ENCODE measurements at regions not wholly inside any gene's neighbourhood (a gene's known extent, or its start where the extent isn't known, plus 50 kb on each side); places are given as distances from the start of the nearest gene placed in this dataset.
"Not testable (repeated sequence)": the region's sequence is repeated elsewhere in the genome, so short reads cannot be mapped to it uniquely, and the experiment has no call there.

DNA sequence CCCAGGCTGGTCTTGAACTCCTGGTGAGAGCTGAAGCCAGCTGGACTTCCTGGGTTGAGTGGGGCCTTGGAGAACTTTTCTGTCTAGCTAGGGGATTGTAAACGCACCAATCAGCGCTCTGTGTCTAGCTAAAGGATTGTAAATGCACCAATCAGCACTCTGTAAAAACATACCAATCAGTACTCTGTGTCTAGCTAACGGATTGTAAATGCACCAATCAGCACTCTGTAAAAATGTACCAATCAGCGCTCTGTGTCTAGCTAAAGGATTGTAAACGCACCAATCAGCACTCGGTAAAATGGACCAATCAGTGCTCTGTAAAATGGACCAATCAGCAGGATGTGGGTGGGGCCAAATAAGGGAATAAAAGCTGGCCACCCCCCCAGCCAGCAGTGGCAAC lies 76.5 kb upstream of the RESF1 start:
- H3K27me3 ChIP-seq (ENCODE audit: control insufficient read depth, insufficient read depth); H3K4me3 ChIP-seq (ENCODE audit: low read length); DNase-seq; H3K27ac ChIP-seq (ENCODE audit: low read length); intact Hi-C loops (cut with DNase I); ATAC-seq; H3K4me1 ChIP-seq (ENCODE audit: control insufficient read depth, insufficient read depth, low read length); H3K9me3 ChIP-seq (ENCODE audit: control insufficient read depth, low read length): not testable (repeated sequence)
- 96% methylated on average over 6 of the region's 6 CpGs for WGBS

DNA sequence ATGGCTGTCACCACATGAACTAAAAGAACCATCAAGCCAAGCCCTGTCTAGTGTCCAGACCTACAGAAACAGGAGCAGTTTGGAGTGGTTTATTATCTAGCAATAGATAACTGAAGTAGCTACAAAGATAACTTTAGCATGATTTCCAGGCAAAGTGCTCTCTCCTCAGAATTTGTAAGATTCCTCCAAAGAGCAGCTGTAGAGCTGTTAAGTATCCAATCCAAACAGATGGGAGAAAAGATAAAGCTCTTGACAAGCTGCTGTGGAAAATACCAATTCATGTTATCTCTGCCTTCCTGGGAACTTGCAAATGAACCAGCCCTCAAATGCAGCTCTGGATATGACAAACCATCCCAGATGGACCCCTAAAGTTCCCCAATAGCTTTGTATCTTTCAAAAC lies 78.9 kb upstream of the RESF1 start:
- Histone ChIP-seq H3K4me1 (ENCODE audit: control insufficient read depth, insufficient read depth, low read length) (no peaks in the 10 kb centered on the region), H3K27me3 (ENCODE audit: control insufficient read depth, insufficient read depth) (no peaks in the 10 kb centered on the region), H3K27ac (ENCODE audit: low read length) (no peak overlapping the region), H3K9me3 (ENCODE audit: control insufficient read depth, low read length) (no peaks in the 10 kb centered on the region), H3K4me3 (ENCODE audit: low read length) (no peak overlapping the region)
- DNase-seq: no peak
- intact Hi-C loops (cut with DNase I): no loop called here
- ATAC-seq: no peak

DNA sequence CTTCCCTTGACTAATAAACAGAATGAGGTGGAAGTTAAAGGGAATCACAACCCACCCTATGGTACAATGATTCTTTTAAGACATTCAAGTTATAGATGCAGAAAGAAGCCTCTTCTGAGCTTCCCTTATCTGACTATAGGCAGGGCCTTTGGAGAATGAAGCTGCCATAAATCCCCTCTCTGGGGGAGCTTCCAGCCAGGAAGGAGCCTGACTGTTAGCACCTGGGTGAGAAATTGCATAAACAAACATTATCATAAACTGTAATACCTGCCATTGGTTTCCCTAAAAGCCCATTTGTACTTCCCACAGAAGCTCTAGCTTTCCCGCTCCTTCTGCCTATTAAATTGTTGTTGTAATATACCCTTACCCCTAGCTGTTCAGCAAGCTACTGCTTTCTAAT lies 81.3 kb upstream of the RESF1 start:
- Histone ChIP-seq H3K4me1 (ENCODE audit: control insufficient read depth, insufficient read depth, low read length) (no peaks in the 10 kb centered on the region), H3K27me3 (ENCODE audit: control insufficient read depth, insufficient read depth) (no peaks in the 10 kb centered on the region), H3K4me3 (ENCODE audit: low read length) (no peak overlapping the region), H3K9me3 (ENCODE audit: control insufficient read depth, low read length) (no peaks in the 10 kb centered on the region), H3K27ac (ENCODE audit: low read length) (no peak overlapping the region)
- WGBS: 98% methylated on average over 1 of the region's 1 CpG
- DNase-seq: no peak
- ATAC-seq: no peak
- intact Hi-C loops (cut with DNase I): no loop called here

DNA sequence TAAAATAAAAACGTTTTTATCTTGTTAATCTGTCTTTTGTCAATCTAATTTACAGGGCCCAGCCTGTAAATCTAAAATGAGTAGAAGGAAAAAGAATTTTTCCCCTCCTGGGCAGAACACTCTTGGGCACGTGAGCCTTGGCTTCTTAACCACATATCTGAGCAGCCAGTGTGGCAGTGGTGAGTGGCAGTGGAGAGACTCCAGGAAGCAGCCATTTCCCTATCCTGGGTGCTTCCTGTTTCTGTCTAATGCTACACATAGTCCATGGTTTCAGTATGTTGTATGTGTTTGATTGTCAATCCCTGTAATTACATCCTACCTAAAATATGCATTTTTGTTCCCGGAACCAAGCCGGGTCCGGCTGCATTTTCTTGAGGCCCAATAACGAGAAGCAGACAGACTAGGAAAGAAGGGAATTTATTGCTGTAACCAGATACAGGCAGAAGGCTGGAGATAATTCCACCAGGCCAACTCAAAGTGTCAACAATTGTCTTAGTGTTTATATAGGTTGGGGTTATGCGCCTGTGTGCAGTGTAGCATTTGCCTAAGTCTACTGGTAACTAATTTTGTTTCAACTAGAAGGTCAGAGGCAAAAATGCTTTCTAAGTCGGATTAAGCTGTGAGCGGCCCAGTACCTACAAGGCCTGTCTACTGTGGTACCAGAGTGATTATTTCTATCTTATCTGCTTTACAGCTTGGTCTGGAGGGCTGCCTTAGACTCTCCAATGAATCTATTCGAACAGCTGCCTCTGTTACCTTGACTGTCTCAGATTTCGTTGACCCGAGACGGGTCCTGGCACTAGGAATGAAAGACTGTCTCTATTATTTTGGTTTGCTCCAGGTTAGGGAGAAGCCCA lies 82.4 kb upstream of the RESF1 start:
- no peaks in the 10 kb centered on the region for H3K9me3 ChIP-seq (ENCODE audit: control insufficient read depth, low read length)
- no peak overlapping the region for H3K4me3 ChIP-seq (ENCODE audit: low read length)
- no peak for DNase-seq
- peak in 1 of 2 donors; percentile 54 for ATAC-seq
- intact Hi-C loops (cut with DNase I): no loop called here
- no peaks in the 10 kb centered on the region for H3K4me1 ChIP-seq (ENCODE audit: control insufficient read depth, insufficient read depth, low read length)
- no peaks in the 10 kb centered on the region for H3K27me3 ChIP-seq (ENCODE audit: control insufficient read depth, insufficient read depth)
- H3K27ac ChIP-seq (ENCODE audit: low read length): no peak overlapping the region
- 62% methylated on average over 13 of the region's 13 CpGs for WGBS

DNA sequence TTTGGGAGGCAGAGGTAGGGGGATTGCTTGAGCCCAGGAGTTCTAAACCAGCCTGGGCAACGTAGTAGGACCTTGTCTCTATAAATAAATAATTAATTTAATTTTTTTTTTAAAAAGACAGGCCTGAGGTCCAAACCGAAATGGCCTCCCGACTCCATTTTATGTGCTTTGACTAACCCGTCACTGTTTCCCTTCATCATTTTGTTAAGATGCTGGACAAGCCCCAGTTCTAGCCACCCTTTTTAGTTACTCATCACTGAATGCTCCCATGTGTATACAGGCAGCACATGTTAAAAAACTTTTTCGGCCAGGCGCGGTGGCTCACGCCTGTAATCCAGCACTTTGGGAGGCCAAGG lies 83.6 kb upstream of the RESF1 start:
- H3K9me3 ChIP-seq (ENCODE audit: control insufficient read depth, low read length): no peaks in the 10 kb centered on the region
- intact Hi-C loops (cut with DNase I): no loop called here
- no peak for DNase-seq
- WGBS: 87% methylated on average over 8 of the region's 8 CpGs
- H3K4me1 ChIP-seq (ENCODE audit: control insufficient read depth, insufficient read depth, low read length): no peaks in the 10 kb centered on the region
- ATAC-seq: no peak
- H3K27ac ChIP-seq (ENCODE audit: low read length): no peak overlapping the region
- no peaks in the 10 kb centered on the region for H3K27me3 ChIP-seq (ENCODE audit: control insufficient read depth, insufficient read depth)
- no peak overlapping the region for H3K4me3 ChIP-seq (ENCODE audit: low read length)

DNA sequence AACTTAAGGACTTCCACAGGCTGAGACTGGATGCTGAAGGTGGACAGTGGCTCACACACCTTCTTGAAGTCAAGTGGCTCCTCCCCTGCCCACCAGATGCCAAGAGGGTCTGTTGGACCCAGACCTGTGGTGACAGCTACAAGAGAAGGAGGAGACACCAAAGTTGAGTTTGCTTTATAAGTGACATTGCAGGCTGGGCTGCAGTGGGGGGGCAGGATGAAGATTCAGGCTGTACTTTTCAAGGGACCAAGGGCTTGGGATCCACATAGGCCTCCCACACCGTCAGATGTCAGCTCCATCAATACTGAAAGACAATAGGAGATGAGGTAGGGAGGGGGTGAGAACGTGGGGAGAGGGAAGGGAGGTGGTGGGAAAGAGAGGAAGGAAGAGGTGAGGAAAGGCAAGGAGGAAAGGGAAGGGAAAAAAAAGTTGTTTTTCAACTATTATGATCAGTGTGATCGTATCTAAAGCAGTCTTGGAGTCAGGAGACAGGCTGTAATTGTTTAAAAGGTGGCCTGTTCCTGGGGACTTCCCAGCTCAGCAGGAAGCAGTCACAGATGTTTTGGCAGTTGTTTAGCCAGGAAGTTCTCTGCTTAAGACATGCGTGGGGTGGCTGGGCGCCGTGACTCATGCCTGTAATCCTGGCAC lies 84.1 kb upstream of the RESF1 start:
- H3K27me3 ChIP-seq (ENCODE audit: control insufficient read depth, insufficient read depth): no peaks in the 10 kb centered on the region
- peak overlapping the region; percentile 65 for H3K27ac ChIP-seq (ENCODE audit: low read length)
- H3K4me3 ChIP-seq (ENCODE audit: low read length): no peak overlapping the region
- peak; percentile 75 to 94 for ATAC-seq
- no peaks in the 10 kb centered on the region for H3K4me1 ChIP-seq (ENCODE audit: control insufficient read depth, insufficient read depth, low read length)
- intact Hi-C loops (cut with DNase I): no loop called here
- 41% methylated on average over 6 of the region's 6 CpGs for WGBS
- no peaks in the 10 kb centered on the region for H3K9me3 ChIP-seq (ENCODE audit: control insufficient read depth, low read length)
- peak; percentile 29 to 67 (median 63) for DNase-seq

DNA sequence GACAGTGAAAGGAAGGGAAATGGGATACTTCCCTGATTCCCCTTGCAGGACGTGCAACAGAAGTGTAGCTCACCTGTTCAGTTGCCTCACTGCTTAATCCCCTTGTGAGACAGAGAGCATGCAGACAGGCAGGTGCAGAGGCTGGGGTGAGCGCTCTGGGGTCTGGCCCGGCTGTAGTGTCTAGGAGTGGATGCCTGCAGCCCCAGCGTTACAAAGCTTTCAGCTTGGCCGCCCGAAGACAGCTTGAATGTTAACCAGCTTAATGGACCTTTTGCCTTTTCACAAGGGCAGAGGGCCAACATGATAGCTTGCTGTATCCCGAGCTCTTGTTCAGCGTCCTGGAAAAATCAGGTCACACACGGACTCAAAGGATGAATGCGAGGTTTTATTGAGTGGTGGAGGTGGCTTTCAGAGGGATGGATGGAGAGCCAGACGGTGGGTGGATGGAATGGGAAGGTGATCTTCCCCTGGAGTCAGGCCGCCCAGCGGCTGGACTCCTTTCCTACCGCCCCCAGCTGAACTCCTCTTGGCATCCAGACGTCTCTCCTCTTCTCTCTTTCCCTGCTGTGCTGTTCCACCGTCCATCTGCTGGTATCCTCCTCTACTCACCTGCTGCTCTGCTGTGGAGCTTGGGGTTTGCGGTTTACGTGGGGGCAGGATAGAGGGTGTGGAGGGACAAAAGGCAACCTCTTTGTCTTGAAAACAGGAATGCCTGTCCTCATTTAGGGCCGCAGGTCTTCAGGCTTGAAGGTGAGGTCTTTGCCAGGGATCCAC lies 86.2 kb upstream of the RESF1 start:
- intact Hi-C loops (cut with DNase I): no loop called here
- WGBS: 83% methylated on average over 19 of the region's 19 CpGs
- H3K27ac ChIP-seq (ENCODE audit: low read length): no peak overlapping the region
- H3K4me1 ChIP-seq (ENCODE audit: control insufficient read depth, insufficient read depth, low read length): no peaks in the 10 kb centered on the region
- no peak for DNase-seq
- H3K27me3 ChIP-seq (ENCODE audit: control insufficient read depth, insufficient read depth): no peaks in the 10 kb centered on the region
- no peaks in the 10 kb centered on the region for H3K9me3 ChIP-seq (ENCODE audit: control insufficient read depth, low read length)
- no peak for ATAC-seq
- no peak overlapping the region for H3K4me3 ChIP-seq (ENCODE audit: low read length)

DNA sequence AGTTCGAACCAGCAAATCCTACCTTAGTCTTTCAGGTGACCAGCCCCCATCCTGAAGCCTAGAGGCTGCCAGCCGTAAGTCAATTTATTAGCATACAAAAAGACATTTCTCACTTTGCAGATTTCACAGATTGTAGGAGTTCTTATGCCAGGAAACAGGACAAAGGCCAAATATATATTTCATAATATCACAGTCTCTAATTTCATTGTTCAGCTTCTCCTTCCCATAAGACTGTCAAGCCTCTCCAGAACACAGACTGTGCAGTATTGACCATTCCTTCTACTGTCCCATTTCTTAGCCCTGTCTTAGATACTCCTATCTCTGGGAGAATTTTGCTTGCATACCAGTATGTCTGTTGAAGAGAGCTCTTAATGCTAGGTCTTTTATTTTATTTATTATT lies 89.2 kb upstream of the RESF1 start:
- no peaks in the 10 kb centered on the region for H3K4me1 ChIP-seq (ENCODE audit: control insufficient read depth, insufficient read depth, low read length)
- WGBS: 86% methylated on average over 2 of the region's 2 CpGs
- no peaks in the 10 kb centered on the region for H3K27me3 ChIP-seq (ENCODE audit: control insufficient read depth, insufficient read depth)
- H3K4me3 ChIP-seq (ENCODE audit: low read length): no peak overlapping the region
- no peak for DNase-seq
- H3K27ac ChIP-seq (ENCODE audit: low read length): no peak overlapping the region
- no peaks in the 10 kb centered on the region for H3K9me3 ChIP-seq (ENCODE audit: control insufficient read depth, low read length)
- ATAC-seq: no peak
- intact Hi-C loops (cut with DNase I): no loop called here

DNA sequence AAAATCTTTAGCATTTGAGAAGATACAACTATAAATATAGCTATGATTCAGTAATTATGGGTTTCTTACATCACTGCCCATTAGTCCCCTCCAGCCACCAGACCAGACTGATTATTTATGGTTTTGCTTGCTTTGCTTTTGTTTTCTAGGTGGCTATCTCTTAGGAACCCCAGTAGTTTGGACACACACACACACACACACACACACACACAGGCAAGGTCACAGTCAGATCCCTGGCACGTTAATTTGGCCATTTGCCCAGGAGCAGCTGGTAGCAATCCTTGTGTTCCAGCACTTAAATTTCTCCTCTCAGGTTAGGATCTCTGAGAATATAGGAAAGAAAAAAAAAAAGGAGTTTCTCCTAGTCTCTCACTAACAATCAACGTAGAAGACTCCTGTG lies 90.2 kb upstream of the RESF1 start:
- H3K27me3 ChIP-seq (ENCODE audit: control insufficient read depth, insufficient read depth): no peaks in the 10 kb centered on the region
- DNase-seq (peak in 2 of 3 donors; percentile 38 to 52), ATAC-seq (no peak)
- H3K4me1 ChIP-seq (ENCODE audit: control insufficient read depth, insufficient read depth, low read length): no peaks in the 10 kb centered on the region
- H3K9me3 ChIP-seq (ENCODE audit: control insufficient read depth, low read length): no peaks in the 10 kb centered on the region
- no peak overlapping the region for H3K27ac ChIP-seq (ENCODE audit: low read length)
- H3K4me3 ChIP-seq (ENCODE audit: low read length): no peak overlapping the region
- intact Hi-C loops (cut with DNase I): no loop called here
- WGBS: 20% methylated on average over 2 of the region's 2 CpGs

DNA sequence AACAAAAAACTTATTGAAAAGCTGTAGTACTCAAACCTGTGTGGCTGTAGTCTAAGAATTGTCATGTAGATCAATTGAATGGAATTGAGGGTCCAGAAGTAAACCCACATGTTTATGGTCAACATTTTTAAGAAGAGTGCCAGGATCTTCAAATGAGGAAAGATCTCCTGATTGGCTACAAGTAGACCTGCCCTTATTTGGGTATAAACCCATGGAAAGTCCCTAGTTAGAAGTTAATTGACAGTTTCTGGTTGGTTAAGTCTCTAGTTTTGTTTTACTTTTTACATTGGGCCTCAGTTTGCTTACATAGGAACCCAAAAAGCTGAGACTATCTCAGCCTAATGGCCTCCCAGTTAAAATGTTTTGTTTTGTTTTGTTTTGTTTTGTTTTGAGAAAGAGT lies 91.9 kb upstream of the RESF1 start:
- Histone ChIP-seq H3K27me3 (ENCODE audit: control insufficient read depth, insufficient read depth) (no peaks in the 10 kb centered on the region), H3K9me3 (ENCODE audit: control insufficient read depth, low read length) (no peaks in the 10 kb centered on the region), H3K4me1 (ENCODE audit: control insufficient read depth, insufficient read depth, low read length) (no peaks in the 10 kb centered on the region), H3K27ac (ENCODE audit: low read length) (no peak overlapping the region), H3K4me3 (ENCODE audit: low read length) (no peak overlapping the region)
- no peak for ATAC-seq
- intact Hi-C loops (cut with DNase I): no loop called here
- no peak for DNase-seq

DNA sequence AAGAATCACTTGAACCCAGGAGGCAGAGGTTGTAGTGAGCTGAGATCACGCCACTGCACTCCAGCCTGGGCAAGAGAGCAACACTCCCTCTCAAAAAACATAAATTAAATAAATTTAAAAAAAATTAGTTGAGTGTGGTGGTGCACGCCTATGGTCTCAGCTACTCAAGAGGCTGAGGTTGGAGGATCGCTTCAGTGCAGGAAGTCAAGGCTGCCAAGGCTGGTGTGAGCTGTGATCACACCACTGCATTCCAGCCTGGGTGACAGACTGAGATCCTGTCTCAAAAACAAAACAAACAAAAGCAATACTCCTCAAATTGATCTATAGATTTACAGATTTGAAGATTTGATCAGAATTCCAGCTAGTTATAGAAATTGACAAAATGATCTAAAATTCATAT lies 92.7 kb upstream of the RESF1 start:
- intact Hi-C loops (cut with DNase I): no loop called here
- no peak overlapping the region for H3K27ac ChIP-seq (ENCODE audit: low read length)
- H3K4me1 ChIP-seq (ENCODE audit: control insufficient read depth, insufficient read depth, low read length): no peaks in the 10 kb centered on the region
- ATAC-seq (no peak), DNase-seq (no peak)
- 93% methylated on average over 3 of the region's 3 CpGs for WGBS
- no peak overlapping the region for H3K4me3 ChIP-seq (ENCODE audit: low read length)
- H3K9me3 ChIP-seq (ENCODE audit: control insufficient read depth, low read length): no peaks in the 10 kb centered on the region
- H3K27me3 ChIP-seq (ENCODE audit: control insufficient read depth, insufficient read depth): no peaks in the 10 kb centered on the region

Data from right cardiac atrium (tissue), 5 donors.